ENCODE measurements at regions not wholly inside any gene's neighbourhood (a gene's known extent, or its start where the extent isn't known, plus 50 kb on each side); places are given as distances from the start of the nearest gene placed in this dataset.

DNA sequence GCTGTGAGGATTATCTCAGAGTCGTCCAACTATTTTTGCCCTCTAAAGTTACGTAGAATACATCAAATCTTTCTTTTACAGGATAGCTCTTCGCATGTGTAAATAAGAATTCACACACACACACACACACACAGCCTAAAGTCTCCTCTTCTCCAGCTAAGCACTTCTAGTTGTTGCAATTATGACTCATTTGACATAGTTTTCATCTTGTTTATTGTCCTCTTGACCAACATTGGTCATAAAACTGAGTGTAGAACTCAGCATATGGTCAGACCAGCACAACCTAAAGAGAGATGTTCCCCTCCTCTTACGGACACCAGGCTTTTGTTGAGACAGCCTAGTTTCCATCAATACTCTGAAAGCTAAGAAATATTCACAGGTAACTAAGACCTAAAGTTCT is 234.2 kb downstream of the BLID start:
- TF ChIP-seq, protein P1, sequence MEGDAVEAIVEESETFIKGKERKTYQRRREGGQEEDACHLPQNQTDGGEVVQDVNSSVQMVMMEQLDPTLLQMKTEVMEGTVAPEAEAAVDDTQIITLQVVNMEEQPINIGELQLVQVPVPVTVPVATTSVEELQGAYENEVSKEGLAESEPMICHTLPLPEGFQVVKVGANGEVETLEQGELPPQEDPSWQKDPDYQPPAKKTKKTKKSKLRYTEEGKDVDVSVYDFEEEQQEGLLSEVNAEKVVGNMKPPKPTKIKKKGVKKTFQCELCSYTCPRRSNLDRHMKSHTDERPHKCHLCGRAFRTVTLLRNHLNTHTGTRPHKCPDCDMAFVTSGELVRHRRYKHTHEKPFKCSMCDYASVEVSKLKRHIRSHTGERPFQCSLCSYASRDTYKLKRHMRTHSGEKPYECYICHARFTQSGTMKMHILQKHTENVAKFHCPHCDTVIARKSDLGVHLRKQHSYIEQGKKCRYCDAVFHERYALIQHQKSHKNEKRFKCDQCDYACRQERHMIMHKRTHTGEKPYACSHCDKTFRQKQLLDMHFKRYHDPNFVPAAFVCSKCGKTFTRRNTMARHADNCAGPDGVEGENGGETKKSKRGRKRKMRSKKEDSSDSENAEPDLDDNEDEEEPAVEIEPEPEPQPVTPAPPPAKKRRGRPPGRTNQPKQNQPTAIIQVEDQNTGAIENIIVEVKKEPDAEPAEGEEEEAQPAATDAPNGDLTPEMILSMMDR (IDR thresholded peaks at IDR 0.05) = no peak
- TF ChIP-seq POLR2AphosphoS5 (IDR thresholded peaks at IDR 0.05; ENCODE audit: insufficient read depth in 1 of 2, low read depth in 1 of 2) = no peak

Measured in vagina (tissue), 2 donors.